ENCODE measurements at regions not wholly inside any gene's neighbourhood (a gene's known extent, or its start where the extent isn't known, plus 50 kb on each side); places are given as distances from the start of the nearest gene placed in this dataset.
"Not testable (repeated sequence)": the region's sequence is repeated elsewhere in the genome, so short reads cannot be mapped to it uniquely, and the experiment has no call there.

GRCh38 chrX:3914059-3914458, 200.6 kb upstream of the PRKX start:
- not testable (repeated sequence) for H3K4me1 ChIP-seq (ENCODE audit: insufficient read depth, low read length); H3K9me3 ChIP-seq (ENCODE audit: low read length)

GRCh38 chrX:3911012-3911411, 197.6 kb upstream of the PRKX start:
- H3K9me3 ChIP-seq (ENCODE audit: low read length); H3K27me3 ChIP-seq (ENCODE audit: control insufficient read depth in 1 of 2, insufficient read depth in 2 of 2, low read length in 2 of 2); H3K27ac ChIP-seq (ENCODE audit: low read depth, low read length); H3K9ac ChIP-seq (ENCODE audit: low read length); H3K4me3 ChIP-seq (ENCODE audit: low read depth in 1 of 2, low read length in 2 of 2); H3K4me1 ChIP-seq (ENCODE audit: insufficient read depth, low read length); H3K36me3 ChIP-seq (ENCODE audit: insufficient read depth, low read length): not testable (repeated sequence)

More at GRCh38 chrX:3914059-3914458, 200.6 kb upstream of the PRKX start:
- H3K36me3 ChIP-seq (ENCODE audit: insufficient read depth, low read length); H3K27ac ChIP-seq (ENCODE audit: low read depth, low read length); H3K4me3 ChIP-seq (ENCODE audit: low read depth in 1 of 2, low read length in 2 of 2); H3K27me3 ChIP-seq (ENCODE audit: control insufficient read depth in 1 of 2, insufficient read depth in 2 of 2, low read length in 2 of 2); H3K9ac ChIP-seq (ENCODE audit: low read length): not testable (repeated sequence)

GRCh38 chrX:3910611-3911010, 197.2 kb upstream of the PRKX start:
- H3K9me3 ChIP-seq (ENCODE audit: low read length); H3K27ac ChIP-seq (ENCODE audit: low read depth, low read length); H3K4me1 ChIP-seq (ENCODE audit: insufficient read depth, low read length); H3K4me3 ChIP-seq (ENCODE audit: low read depth in 1 of 2, low read length in 2 of 2); H3K36me3 ChIP-seq (ENCODE audit: insufficient read depth, low read length); H3K9ac ChIP-seq (ENCODE audit: low read length); H3K27me3 ChIP-seq (ENCODE audit: control insufficient read depth in 1 of 2, insufficient read depth in 2 of 2, low read length in 2 of 2): not testable (repeated sequence)

- not testable (repeated sequence) for H3K9me3 ChIP-seq (ENCODE audit: low read length); H3K27ac ChIP-seq (ENCODE audit: low read depth, low read length)
These were observed 192.2 kb upstream of the PRKX start for GRCh38 chrX:3905522-3906258.

GRCh38 chrX:3902222-3902621, 188.8 kb upstream of the PRKX start:
- not testable (repeated sequence) for H3K27ac ChIP-seq (ENCODE audit: low read depth, low read length); H3K9ac ChIP-seq (ENCODE audit: low read length); H3K27me3 ChIP-seq (ENCODE audit: control insufficient read depth in 1 of 2, insufficient read depth in 2 of 2, low read length in 2 of 2); H3K4me3 ChIP-seq (ENCODE audit: low read depth in 1 of 2, low read length in 2 of 2); H3K4me1 ChIP-seq (ENCODE audit: insufficient read depth, low read length); H3K9me3 ChIP-seq (ENCODE audit: low read length); H3K36me3 ChIP-seq (ENCODE audit: insufficient read depth, low read length)

More at GRCh38 chrX:3905522-3906258, 192.2 kb upstream of the PRKX start:
- not testable (repeated sequence) for H3K36me3 ChIP-seq (ENCODE audit: insufficient read depth, low read length); H3K4me1 ChIP-seq (ENCODE audit: insufficient read depth, low read length); H3K4me3 ChIP-seq (ENCODE audit: low read depth in 1 of 2, low read length in 2 of 2); H3K27me3 ChIP-seq (ENCODE audit: control insufficient read depth in 1 of 2, insufficient read depth in 2 of 2, low read length in 2 of 2); H3K9ac ChIP-seq (ENCODE audit: low read length)

- H3K4me3 ChIP-seq (ENCODE audit: low read depth in 1 of 2, low read length in 2 of 2); H3K27ac ChIP-seq (ENCODE audit: low read depth, low read length); H3K4me1 ChIP-seq (ENCODE audit: insufficient read depth, low read length); H3K9ac ChIP-seq (ENCODE audit: low read length); H3K36me3 ChIP-seq (ENCODE audit: insufficient read depth, low read length); H3K27me3 ChIP-seq (ENCODE audit: control insufficient read depth in 1 of 2, insufficient read depth in 2 of 2, low read length in 2 of 2); H3K9me3 ChIP-seq (ENCODE audit: low read length): not testable (repeated sequence)
These were observed 183.3 kb upstream of the PRKX start for GRCh38 chrX:3896755-3897154.

GRCh38 chrX:3882553-3882920, 169.1 kb upstream of the PRKX start:
- H3K27ac ChIP-seq (ENCODE audit: low read depth, low read length); H3K4me1 ChIP-seq (ENCODE audit: insufficient read depth, low read length); H3K9me3 ChIP-seq (ENCODE audit: low read length); H3K9ac ChIP-seq (ENCODE audit: low read length); H3K36me3 ChIP-seq (ENCODE audit: insufficient read depth, low read length); H3K27me3 ChIP-seq (ENCODE audit: control insufficient read depth in 1 of 2, insufficient read depth in 2 of 2, low read length in 2 of 2); H3K4me3 ChIP-seq (ENCODE audit: low read depth in 1 of 2, low read length in 2 of 2): not testable (repeated sequence)

- not testable (repeated sequence) for H3K9ac ChIP-seq (ENCODE audit: low read length); H3K9me3 ChIP-seq (ENCODE audit: low read length); H3K4me3 ChIP-seq (ENCODE audit: low read depth in 1 of 2, low read length in 2 of 2); H3K4me1 ChIP-seq (ENCODE audit: insufficient read depth, low read length); H3K36me3 ChIP-seq (ENCODE audit: insufficient read depth, low read length); H3K27ac ChIP-seq (ENCODE audit: low read depth, low read length); H3K27me3 ChIP-seq (ENCODE audit: control insufficient read depth in 1 of 2, insufficient read depth in 2 of 2, low read length in 2 of 2)
These were observed 168.6 kb upstream of the PRKX start for GRCh38 chrX:3881898-3882552.

GRCh38 chrX:3881255-3881895, 167.9 kb upstream of the PRKX start:
- not testable (repeated sequence) for H3K9me3 ChIP-seq (ENCODE audit: low read length); H3K27me3 ChIP-seq (ENCODE audit: control insufficient read depth in 1 of 2, insufficient read depth in 2 of 2, low read length in 2 of 2); H3K27ac ChIP-seq (ENCODE audit: low read depth, low read length); H3K4me3 ChIP-seq (ENCODE audit: low read depth in 1 of 2, low read length in 2 of 2); H3K36me3 ChIP-seq (ENCODE audit: insufficient read depth, low read length); H3K9ac ChIP-seq (ENCODE audit: low read length); H3K4me1 ChIP-seq (ENCODE audit: insufficient read depth, low read length)

GRCh38 chrX:3876393-3876792, 162.9 kb upstream of the PRKX start:
- not testable (repeated sequence) for H3K9ac ChIP-seq (ENCODE audit: low read length); H3K4me3 ChIP-seq (ENCODE audit: low read depth in 1 of 2, low read length in 2 of 2); H3K27me3 ChIP-seq (ENCODE audit: control insufficient read depth in 1 of 2, insufficient read depth in 2 of 2, low read length in 2 of 2); H3K9me3 ChIP-seq (ENCODE audit: low read length); H3K36me3 ChIP-seq (ENCODE audit: insufficient read depth, low read length); H3K27ac ChIP-seq (ENCODE audit: low read depth, low read length); H3K4me1 ChIP-seq (ENCODE audit: insufficient read depth, low read length)

GRCh38 chrX:3875638-3876037, 162.2 kb upstream of the PRKX start:
- not testable (repeated sequence) for H3K9me3 ChIP-seq (ENCODE audit: low read length); H3K27ac ChIP-seq (ENCODE audit: low read depth, low read length); H3K9ac ChIP-seq (ENCODE audit: low read length); H3K4me3 ChIP-seq (ENCODE audit: low read depth in 1 of 2, low read length in 2 of 2); H3K36me3 ChIP-seq (ENCODE audit: insufficient read depth, low read length); H3K4me1 ChIP-seq (ENCODE audit: insufficient read depth, low read length); H3K27me3 ChIP-seq (ENCODE audit: control insufficient read depth in 1 of 2, insufficient read depth in 2 of 2, low read length in 2 of 2)
